Large intestine (tissue), 3 donors: ENCODE measurements at regions not wholly inside any gene's neighbourhood (a gene's known extent, or its start where the extent isn't known, plus 50 kb on each side); places are given as distances from the start of the nearest gene placed in this dataset.
"Not testable (repeated sequence)": the region's sequence is repeated elsewhere in the genome, so short reads cannot be mapped to it uniquely, and the experiment has no call there.

ENCODE experiments used
- DNase-seq, 2 donors: peaks; one replicate each; pipeline versions ENCODE4 v3.0.0 to v3.0.0-alpha.2; 2013
- H3K27ac ChIP-seq: one replicate; pipeline ENCODE4 v1.5.1; 2013; ENCODE audit warnings: low read length
- H3K27me3 ChIP-seq: 2 replicates; pipeline ENCODE4 v1.6.1; 2013; ENCODE audit warnings: low read length; ENCODE audit not compliant: control insufficient read depth, insufficient read depth
- H3K36me3 ChIP-seq: 2 replicates; pipeline ENCODE4 v1.6.1; 2013; ENCODE audit warnings: low read length; ENCODE audit not compliant: control insufficient read depth, insufficient read depth
- H3K4me1 ChIP-seq: one replicate; pipeline ENCODE4 v1.6.1; 2013; ENCODE audit warnings: low read length; ENCODE audit not compliant: control insufficient read depth, insufficient read depth
- H3K4me3 ChIP-seq: one replicate; pipeline ENCODE4 v1.5.1; 2013; ENCODE audit warnings: low read length
- H3K9me3 ChIP-seq: one replicate; pipeline ENCODE4 v1.6.1; 2013; ENCODE audit warnings: mild to moderate bottlenecking, low read depth, low read length, moderate library complexity; ENCODE audit not compliant: control insufficient read depth
- WGBS: methylation state at CpG from one replicate; pipeline ENCODE4 v1.1.5; 2013; ENCODE audit warnings: low lambda C conversion rate; ENCODE audit not compliant: insufficient coverage; 5-methylcytosine and 5-hydroxymethylcytosine counted together

GRCh38 chr2:198282061-198282460 is 477.7 kb downstream of the PLCL1 start:
- H3K36me3 ChIP-seq = no peaks in the 10 kb centered on the region
- DNase-seq = no peak
- H3K27ac ChIP-seq = no peak overlapping the region
- H3K27me3 ChIP-seq = peaks cover 21% of the 10 kb centered on the region
- no peaks in the 10 kb centered on the region for H3K9me3 ChIP-seq
- H3K4me1 ChIP-seq = no peaks in the 10 kb centered on the region
- H3K4me3 ChIP-seq = no peak overlapping the region
- 60% methylated on average over 1 of the region's 3 CpGs for WGBS

GRCh38 chr2:198280145-198280544 is 475.8 kb downstream of the PLCL1 start:
- Histone ChIP-seq H3K36me3 (no peaks in the 10 kb centered on the region), H3K27me3 (peaks cover 15% of the 10 kb centered on the region), H3K9me3 (no peaks in the 10 kb centered on the region), H3K27ac (no peak overlapping the region), H3K4me3 (no peak overlapping the region), H3K4me1 (no peaks in the 10 kb centered on the region)
- no peak for DNase-seq
- 100% methylated on average over 1 of the region's 2 CpGs for WGBS

- Histone ChIP-seq H3K4me1 (no peaks in the 10 kb centered on the region), H3K9me3 (no peaks in the 10 kb centered on the region), H3K27me3 (peaks cover 11% of the 10 kb centered on the region), H3K36me3 (no peaks in the 10 kb centered on the region), H3K4me3 (no peak overlapping the region), H3K27ac (no peak overlapping the region)
- no peak for DNase-seq
- WGBS = 80% methylated on average over 1 of the region's 5 CpGs
Measured at GRCh38 chr2:198279026-198279425, 474.6 kb downstream of the PLCL1 start.

- peaks cover 11% of the 10 kb centered on the region for H3K27me3 ChIP-seq
- no peak overlapping the region for H3K27ac ChIP-seq
- no CpG with 5 or more reads among the region's 2 CpGs for WGBS
- no peaks in the 10 kb centered on the region for H3K4me1 ChIP-seq
- no peaks in the 10 kb centered on the region for H3K36me3 ChIP-seq
- H3K9me3 ChIP-seq = no peaks in the 10 kb centered on the region
- no peak for DNase-seq
- H3K4me3 ChIP-seq = no peak overlapping the region
Measured at GRCh38 chr2:198277181-198277580, 472.8 kb downstream of the PLCL1 start.

GRCh38 chr2:198273660-198274059 is 469.3 kb downstream of the PLCL1 start:
- H3K4me1 ChIP-seq = no peaks in the 10 kb centered on the region
- peaks cover 2% of the 10 kb centered on the region for H3K27me3 ChIP-seq
- 40% methylated on average over 1 of the region's 1 CpG for WGBS
- H3K27ac ChIP-seq = no peak overlapping the region
- no peaks in the 10 kb centered on the region for H3K36me3 ChIP-seq
- no peaks in the 10 kb centered on the region for H3K9me3 ChIP-seq
- no peak overlapping the region for H3K4me3 ChIP-seq
- DNase-seq = no peak

GRCh38 chr2:198270157-198270556 is 465.8 kb downstream of the PLCL1 start:
- H3K27ac ChIP-seq, H3K4me3 ChIP-seq, H3K4me1 ChIP-seq, DNase-seq, H3K27me3 ChIP-seq, H3K9me3 ChIP-seq, H3K36me3 ChIP-seq: not testable (repeated sequence)
- no CpG with 5 or more reads among the region's 2 CpGs for WGBS

GRCh38 chr2:198268519-198268918 is 464.1 kb downstream of the PLCL1 start:
- Histone ChIP-seq H3K36me3 (no peaks in the 10 kb centered on the region), H3K9me3 (no peaks in the 10 kb centered on the region), H3K27me3 (peaks cover 4% of the 10 kb centered on the region), H3K4me3 (no peak overlapping the region), H3K4me1 (no peaks in the 10 kb centered on the region), H3K27ac (no peak overlapping the region)
- WGBS = 100% methylated on average over 1 of the region's 1 CpG
- DNase-seq = no peak

- no peaks in the 10 kb centered on the region for H3K9me3 ChIP-seq
- no CpG with 5 or more reads among the region's 3 CpGs for WGBS
- no peaks in the 10 kb centered on the region for H3K36me3 ChIP-seq
- no peak overlapping the region for H3K27ac ChIP-seq
- DNase-seq = no peak
- H3K4me1 ChIP-seq = no peaks in the 10 kb centered on the region
- H3K4me3 ChIP-seq = no peak overlapping the region
- peaks cover 7% of the 10 kb centered on the region for H3K27me3 ChIP-seq
Measured at GRCh38 chr2:198259496-198259895, 455.1 kb downstream of the PLCL1 start.

GRCh38 chr2:198254536-198255090 is 450.2 kb downstream of the PLCL1 start:
- Histone ChIP-seq H3K36me3 (no peaks in the 10 kb centered on the region), H3K27ac (no peak overlapping the region), H3K4me1 (no peaks in the 10 kb centered on the region), H3K27me3 (peaks cover 7% of the 10 kb centered on the region), H3K4me3 (no peak overlapping the region), H3K9me3 (no peaks in the 10 kb centered on the region)
- WGBS = 90% methylated on average over 3 of the region's 5 CpGs
- DNase-seq = no peak

GRCh38 chr2:198253995-198254394 is 449.6 kb downstream of the PLCL1 start:
- Histone ChIP-seq H3K9me3 (no peaks in the 10 kb centered on the region), H3K36me3 (no peaks in the 10 kb centered on the region), H3K4me3 (no peak overlapping the region), H3K4me1 (no peaks in the 10 kb centered on the region), H3K27me3 (peaks cover 7% of the 10 kb centered on the region), H3K27ac (no peak overlapping the region)
- no peak for DNase-seq

GRCh38 chr2:198252472-198252871 is 448.1 kb downstream of the PLCL1 start:
- H3K9me3 ChIP-seq = no peaks in the 10 kb centered on the region
- no peaks in the 10 kb centered on the region for H3K36me3 ChIP-seq
- H3K4me1 ChIP-seq = no peaks in the 10 kb centered on the region
- DNase-seq = no peak
- H3K4me3 ChIP-seq = no peak overlapping the region
- H3K27me3 ChIP-seq = no peaks in the 10 kb centered on the region
- no peak overlapping the region for H3K27ac ChIP-seq
- no CpG with 5 or more reads among the region's 1 CpG for whole genome bisulfite sequencing
